Keratinocyte (primary cell): ENCODE measurements at regions not wholly inside any gene's neighbourhood (a gene's known extent, or its start where the extent isn't known, plus 50 kb on each side); places are given as distances from the start of the nearest gene placed in this dataset.

Source experiments
- EZH2 ChIP-seq: IDR thresholded peaks from one replicate; pipeline ENCODE4 v1.6.1; 2012; ENCODE audit warnings: inconsistent platforms, mild to moderate bottlenecking, low read length, moderate library complexity
- TF ChIP-seq, protein P1 (sequence below), 3 experiments: IDR thresholded peaks in 1 of 3; conservative IDR thresholded peaks in 1 of 3; optimal IDR thresholded peaks in 1 of 3; 2 replicates in 2 of 3; 3 replicates in 1 of 3; pipeline versions ENCODE3 to v1.5.1; 2011; ENCODE audit warnings: low read length in 3 of 3, mild to moderate bottlenecking in 3 of 3, moderate library complexity in 2 of 3, control low read depth in 1 of 3, inconsistent platforms in 1 of 3; ENCODE audit not compliant: insufficient read depth in 2 of 3; ENCODE audit errors: extremely low read depth in 1 of 3

DNA sequence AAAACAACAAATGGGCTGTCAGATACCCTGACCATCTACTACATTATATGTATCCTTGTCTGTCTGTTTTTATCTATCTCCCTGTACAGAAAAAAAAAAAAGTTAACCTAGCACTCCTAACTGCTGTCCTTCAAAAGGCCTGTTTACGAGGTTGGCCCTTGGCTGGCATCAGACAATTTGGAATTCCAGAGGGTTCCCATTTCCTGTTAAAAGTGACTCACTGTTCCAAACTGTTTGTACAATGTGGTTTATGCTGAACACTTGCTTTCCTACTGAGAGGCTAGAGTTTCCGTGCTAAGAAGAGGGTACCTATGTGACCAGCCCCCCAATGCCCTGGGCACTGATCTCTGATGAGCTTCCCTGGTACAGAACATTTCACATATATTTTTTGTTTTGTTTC lies 65.9 kb upstream of the HMGXB4 start:
- no peak for TF ChIP-seq EZH2
- TF ChIP-seq, protein P1, sequence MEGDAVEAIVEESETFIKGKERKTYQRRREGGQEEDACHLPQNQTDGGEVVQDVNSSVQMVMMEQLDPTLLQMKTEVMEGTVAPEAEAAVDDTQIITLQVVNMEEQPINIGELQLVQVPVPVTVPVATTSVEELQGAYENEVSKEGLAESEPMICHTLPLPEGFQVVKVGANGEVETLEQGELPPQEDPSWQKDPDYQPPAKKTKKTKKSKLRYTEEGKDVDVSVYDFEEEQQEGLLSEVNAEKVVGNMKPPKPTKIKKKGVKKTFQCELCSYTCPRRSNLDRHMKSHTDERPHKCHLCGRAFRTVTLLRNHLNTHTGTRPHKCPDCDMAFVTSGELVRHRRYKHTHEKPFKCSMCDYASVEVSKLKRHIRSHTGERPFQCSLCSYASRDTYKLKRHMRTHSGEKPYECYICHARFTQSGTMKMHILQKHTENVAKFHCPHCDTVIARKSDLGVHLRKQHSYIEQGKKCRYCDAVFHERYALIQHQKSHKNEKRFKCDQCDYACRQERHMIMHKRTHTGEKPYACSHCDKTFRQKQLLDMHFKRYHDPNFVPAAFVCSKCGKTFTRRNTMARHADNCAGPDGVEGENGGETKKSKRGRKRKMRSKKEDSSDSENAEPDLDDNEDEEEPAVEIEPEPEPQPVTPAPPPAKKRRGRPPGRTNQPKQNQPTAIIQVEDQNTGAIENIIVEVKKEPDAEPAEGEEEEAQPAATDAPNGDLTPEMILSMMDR (optimal IDR thresholded peaks at IDR 0.05 in 1 of 3, IDR thresholded peaks at IDR 0.05 in 1 of 3, conservative IDR thresholded peaks at IDR 0.05 in 1 of 3; ENCODE audit: extremely low read depth in 1 of 3, insufficient read depth in 2 of 3, low read length in 3 of 3): no peak
